Renal cortex interstitium (tissue), 11 donors: ENCODE measurements at regions not wholly inside any gene's neighbourhood (a gene's known extent, or its start where the extent isn't known, plus 50 kb on each side); places are given as distances from the start of the nearest gene placed in this dataset.

ENCODE experiments used
- DNase-seq, 11 donors: peaks; one replicate each; pipeline ENCODE4 v3.0.0-alpha.2; 2013; ENCODE audit warnings: low read depth in 9 of 11, low spot score in 4 of 11; ENCODE audit errors: extremely low read depth in 1 of 11

GRCh38 chr5:3542769-3543168 lies 52.9 kb upstream of the IRX1 start:
- DNase-seq: no peak

- no peak for DNase-seq
Measured at GRCh38 chr5:3542158-3542557, 53.5 kb upstream of the IRX1 start.

- DNase-seq: no peak
Measured at GRCh38 chr5:3538886-3539285, 56.7 kb upstream of the IRX1 start.

- no peak for DNase-seq
Measured at GRCh38 chr5:3537942-3538341, 57.7 kb upstream of the IRX1 start.

- DNase-seq: no peak
Measured at GRCh38 chr5:3535414-3536211, 60.0 kb upstream of the IRX1 start.

GRCh38 chr5:3534997-3535396 lies 60.6 kb upstream of the IRX1 start:
- DNase-seq: no peak

GRCh38 chr5:3531320-3531986 lies 64.2 kb upstream of the IRX1 start:
- no peak for DNase-seq

GRCh38 chr5:3530251-3530650 lies 65.4 kb upstream of the IRX1 start:
- no peak for DNase-seq

- no peak for DNase-seq
Measured at GRCh38 chr5:3526551-3527185, 69.0 kb upstream of the IRX1 start.

GRCh38 chr5:3522491-3522890 lies 73.1 kb upstream of the IRX1 start:
- DNase-seq: no peak

- DNase-seq: no peak
Measured at GRCh38 chr5:3518576-3518975, 77.1 kb upstream of the IRX1 start.

- no peak for DNase-seq
Measured at GRCh38 chr5:3518051-3518450, 77.6 kb upstream of the IRX1 start.

GRCh38 chr5:3517348-3517747 lies 78.3 kb upstream of the IRX1 start:
- peak in 1 of 11 donors; percentile 19 for DNase-seq

- peak in 1 of 11 donors; percentile 36 for DNase-seq
Measured at GRCh38 chr5:3512361-3513095, 83.1 kb upstream of the IRX1 start.

- DNase-seq: no peak
Measured at GRCh38 chr5:3511934-3512333, 83.7 kb upstream of the IRX1 start.

GRCh38 chr5:3511519-3511918 lies 84.1 kb upstream of the IRX1 start:
- no peak for DNase-seq

GRCh38 chr5:3510642-3511417 lies 84.8 kb upstream of the IRX1 start:
- peak in 1 of 11 donors; percentile 7 for DNase-seq

GRCh38 chr5:3509290-3509689 lies 86.3 kb upstream of the IRX1 start:
- DNase-seq: no peak

- no peak for DNase-seq
Measured at GRCh38 chr5:3508395-3508794, 87.2 kb upstream of the IRX1 start.
